Activated CD8-positive, alpha-beta memory T cell treated with anti-CD3 and anti-CD28 coated beads, Interleukin-2, amount 50 U/mL, for 1 hour (primary cell): ENCODE measurements at regions not wholly inside any gene's neighbourhood (a gene's known extent, or its start where the extent isn't known, plus 50 kb on each side); places are given as distances from the start of the nearest gene placed in this dataset.

Source experiments
- DNase-seq: peaks from one replicate; pipeline ENCODE4 v3.0.0-alpha.2; 2020; ENCODE audit errors: extremely low read depth

GRCh38 chr6:147621263-147621662 lies 112.8 kb downstream of the SAMD5 start:
- no peak for DNase-seq

GRCh38 chr6:147621961-147622360 lies 113.5 kb downstream of the SAMD5 start:
- DNase-seq, result no peak

GRCh38 chr6:147624946-147625515 lies 116.5 kb downstream of the SAMD5 start:
- no peak for DNase-seq

- no peak for DNase-seq
Observed at GRCh38 chr6:147625946-147626345, 117.5 kb downstream of the SAMD5 start.

DNA sequence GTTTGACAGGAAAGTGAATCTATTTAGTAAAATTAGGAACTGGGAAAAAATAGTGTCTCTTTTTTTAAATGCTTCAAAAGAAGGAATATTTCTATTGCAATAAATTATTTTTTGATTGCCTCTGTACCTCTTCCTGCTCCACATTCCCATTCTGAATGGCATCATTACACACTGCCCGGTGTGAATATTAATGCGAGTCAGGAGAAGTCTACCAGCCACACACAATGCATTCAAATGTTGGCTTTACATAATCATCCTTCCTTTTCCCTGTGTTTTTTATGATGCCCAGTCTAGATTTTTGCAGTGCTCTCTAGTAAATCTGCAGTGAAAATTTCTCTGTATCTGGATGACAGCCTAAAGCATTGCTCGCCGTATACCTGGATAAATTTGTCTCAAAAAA lies 118.9 kb downstream of the SAMD5 start:
- no peak for DNase-seq

GRCh38 chr6:147633191-147633590 lies 124.7 kb downstream of the SAMD5 start:
- no peak for DNase-seq

DNA sequence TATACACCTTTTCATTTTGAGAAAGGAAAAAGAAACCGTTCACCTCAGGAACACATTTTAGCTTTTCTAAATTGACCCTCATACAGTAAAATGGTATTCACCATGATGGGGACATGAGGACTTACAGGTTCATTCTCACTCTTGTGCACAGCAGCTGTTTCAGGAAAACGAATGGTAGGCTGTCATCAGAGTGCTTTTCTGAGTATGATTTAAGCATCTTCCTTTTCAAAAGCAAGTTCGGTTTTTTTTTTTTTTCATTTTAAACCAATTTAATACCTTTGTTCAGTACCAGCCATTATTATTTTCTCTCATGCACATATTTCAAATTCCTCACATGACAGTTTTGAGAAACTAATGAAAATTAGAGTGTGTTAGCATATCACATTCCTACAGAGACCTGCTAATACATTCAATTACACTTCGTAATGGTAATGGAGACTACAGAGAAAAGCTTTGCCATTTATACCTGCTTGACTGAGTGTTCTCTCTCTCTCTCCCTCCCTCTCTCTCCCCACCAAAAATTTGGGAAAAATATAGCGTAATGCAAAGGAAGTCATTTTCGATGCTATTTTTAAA lies 129.2 kb downstream of the SAMD5 start:
- no peak for DNase-seq

DNA sequence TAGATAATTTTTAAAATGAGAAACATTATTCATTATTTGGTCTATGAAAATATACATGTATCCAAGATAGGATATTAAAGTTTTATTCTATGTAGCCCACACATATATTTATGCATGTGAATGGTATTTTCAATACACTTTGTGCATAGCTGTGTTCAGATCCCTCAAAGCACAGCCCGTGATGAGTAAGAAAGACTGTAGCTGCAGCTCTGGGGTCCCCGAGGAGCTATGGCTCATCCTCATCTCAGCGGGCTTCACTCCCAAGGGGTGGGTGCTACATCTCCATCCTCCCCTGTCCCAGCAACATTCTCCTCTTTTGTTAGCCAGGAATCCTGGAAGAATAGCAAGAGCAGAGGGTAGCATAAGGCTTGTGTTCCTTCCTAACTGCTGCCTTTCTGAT lies 130.8 kb downstream of the SAMD5 start:
- DNase-seq, result no peak

GRCh38 chr6:147640606-147641005 lies 132.1 kb downstream of the SAMD5 start:
- DNase-seq, result no peak

- no peak for DNase-seq
Observed at GRCh38 chr6:147641511-147641910, 133.0 kb downstream of the SAMD5 start.

GRCh38 chr6:147642458-147642857 lies 134.0 kb downstream of the SAMD5 start:
- no peak for DNase-seq

DNA sequence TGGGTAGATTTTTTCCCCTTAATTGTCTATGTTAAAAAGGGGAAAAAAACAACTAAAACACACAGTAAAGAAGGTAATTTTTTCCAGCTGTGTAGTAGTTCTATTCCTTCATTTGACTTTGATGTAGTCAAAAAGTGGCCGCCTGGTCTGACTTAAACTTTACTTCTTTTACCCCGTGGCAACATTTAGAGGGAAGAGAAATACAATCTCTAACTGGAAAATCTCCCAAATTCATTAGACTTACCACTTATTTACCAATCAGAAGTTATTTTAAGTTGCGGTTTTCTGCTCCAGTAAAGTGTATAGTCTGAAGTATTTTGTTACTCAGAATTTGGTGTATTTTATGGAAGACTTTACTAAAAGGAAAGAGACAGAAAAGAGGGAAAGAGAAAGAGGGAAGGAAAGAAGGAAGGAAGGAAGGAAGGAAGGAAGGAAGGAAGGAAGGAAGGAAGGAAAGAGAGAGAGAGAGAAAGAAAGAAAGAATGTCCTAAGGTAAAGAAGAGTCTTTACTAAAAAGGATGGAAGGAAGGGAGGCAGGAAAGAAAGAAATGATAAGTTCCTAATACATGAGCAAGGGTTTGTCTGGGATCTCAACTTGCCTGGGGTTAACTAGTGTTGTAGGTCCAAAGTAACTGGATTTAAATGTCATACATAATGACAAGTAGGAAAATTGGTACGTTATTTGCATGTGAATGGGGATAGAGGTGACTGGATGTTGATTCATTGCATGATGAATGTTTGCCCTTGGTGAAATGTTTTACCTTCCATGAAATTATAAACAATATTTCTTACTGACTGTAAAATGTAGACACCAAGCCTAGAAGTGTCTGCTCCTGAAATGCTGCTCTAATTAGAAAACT lies 135.1 kb downstream of the SAMD5 start:
- no peak for DNase-seq

DNA sequence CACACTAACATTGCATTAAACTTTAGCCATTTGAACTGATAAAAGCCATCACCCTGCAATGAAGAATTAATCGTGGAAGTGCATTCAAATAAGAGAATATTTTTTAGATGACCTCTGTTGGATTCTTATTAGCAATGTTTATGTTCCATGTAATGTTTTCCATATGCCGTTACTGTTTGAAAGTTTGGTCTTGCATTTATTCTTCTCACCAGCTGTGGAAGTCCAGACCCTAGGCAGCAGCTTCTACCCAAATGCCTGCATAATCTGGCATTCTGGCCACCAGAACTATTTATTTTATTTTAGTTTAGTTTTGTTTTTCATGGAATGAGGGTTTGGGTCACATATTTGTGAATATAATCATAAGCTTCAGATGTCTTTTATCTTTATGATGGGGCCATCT lies 140.4 kb downstream of the SAMD5 start:
- DNase-seq, result no peak

GRCh38 chr6:147651249-147652063 lies 143.0 kb downstream of the SAMD5 start:
- no peak for DNase-seq

DNA sequence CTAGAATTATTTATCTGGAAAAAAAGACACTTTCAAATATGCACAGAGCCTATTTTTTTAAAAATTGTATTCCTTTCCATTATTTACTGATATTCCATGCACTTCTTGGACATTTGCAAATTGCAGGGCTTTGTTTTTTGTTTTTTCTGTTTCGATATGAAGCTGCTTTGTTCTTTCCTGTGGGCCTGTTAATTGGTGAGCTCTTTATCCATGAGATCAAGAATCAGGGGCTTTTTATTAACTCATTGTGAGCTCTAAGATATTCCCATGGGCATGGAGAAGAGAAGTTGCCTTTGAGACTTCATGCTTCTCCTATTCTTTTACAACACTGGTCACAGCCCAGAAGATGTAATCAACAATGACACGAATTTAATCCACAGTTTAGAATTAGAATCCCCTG lies 145.1 kb downstream of the SAMD5 start:
- DNase-seq, result no peak

DNA sequence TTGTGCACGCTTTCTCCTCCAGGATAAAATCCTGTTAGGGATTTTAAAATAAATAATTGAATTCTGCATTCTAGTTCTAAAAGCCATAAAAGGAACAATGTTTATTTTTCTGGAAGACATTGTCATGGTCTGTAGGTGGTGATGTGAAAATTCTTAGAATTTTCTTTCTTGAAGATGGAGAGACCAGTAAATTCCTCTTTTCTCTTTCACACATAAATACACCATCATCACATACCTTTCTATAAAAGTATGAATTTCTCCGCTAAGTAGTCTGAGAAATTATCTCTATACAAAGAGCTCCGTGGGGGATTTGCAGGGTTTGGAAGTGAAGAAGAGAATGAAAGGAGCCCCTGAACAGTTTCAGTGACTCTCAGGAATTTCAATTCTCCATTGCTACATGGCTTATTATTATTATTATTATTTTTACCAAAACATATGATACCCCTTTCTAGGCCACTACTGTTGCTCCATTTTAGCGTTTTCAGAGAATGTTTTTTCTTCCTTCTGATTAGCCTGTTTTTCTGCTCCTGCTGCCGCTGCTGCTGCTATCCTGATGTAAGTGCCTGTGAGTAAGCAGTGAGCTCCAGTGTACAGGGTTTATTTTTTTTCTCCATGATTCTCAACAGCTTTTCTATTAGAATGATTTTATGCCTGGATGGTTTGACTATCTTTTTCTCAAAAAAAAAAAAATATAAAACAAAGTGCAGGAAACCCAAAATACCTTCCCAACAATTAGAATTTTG lies 145.8 kb downstream of the SAMD5 start:
- DNase-seq, result no peak

DNA sequence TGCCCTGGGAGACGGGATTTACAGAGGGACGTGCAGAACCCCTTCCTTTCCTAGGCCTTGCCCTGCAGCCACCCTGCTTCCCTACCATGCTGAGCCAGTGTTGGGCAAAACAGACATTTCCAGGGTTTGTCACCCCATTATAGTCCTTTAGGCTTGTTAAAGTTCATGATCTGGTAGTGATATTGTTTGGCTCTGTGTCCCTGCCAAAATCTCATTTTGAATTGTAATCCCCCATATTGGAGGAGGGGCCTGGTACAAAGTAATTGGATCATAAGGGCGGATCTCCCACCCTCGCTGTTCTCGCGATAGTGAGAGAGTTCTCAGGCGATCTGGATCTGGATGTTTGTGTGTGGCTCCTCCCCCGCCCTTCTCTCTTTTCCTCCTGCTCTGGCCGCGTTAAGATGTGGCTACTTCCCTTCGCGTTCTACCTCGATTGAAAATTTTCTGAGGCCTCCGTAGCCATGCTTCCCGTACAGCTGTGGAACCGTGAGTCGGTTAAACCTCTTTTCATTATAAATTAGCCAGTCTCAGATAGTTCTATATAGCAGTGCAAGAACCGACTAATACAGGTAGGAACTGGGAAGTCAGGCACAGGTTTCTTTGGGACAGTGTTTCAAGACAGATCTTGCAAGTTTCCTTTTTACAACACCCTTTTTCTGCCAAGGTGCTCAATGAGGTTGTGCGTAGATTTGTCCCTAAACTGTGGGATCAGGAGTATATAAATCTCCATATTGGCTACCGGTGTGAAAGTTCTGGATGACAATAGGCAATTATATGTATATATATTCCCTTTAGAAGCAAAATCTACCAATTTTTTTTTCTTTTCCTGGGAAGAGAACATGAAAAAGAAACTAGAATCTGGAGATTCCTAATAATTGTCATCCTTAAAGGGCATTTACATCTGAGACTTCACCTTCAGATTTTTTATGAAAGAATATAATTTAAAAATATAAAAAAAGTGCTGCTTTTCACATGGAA lies 152.1 kb downstream of the SAMD5 start:
- no peak for DNase-seq

- no peak for DNase-seq
Observed at GRCh38 chr6:147662646-147663045, 154.2 kb downstream of the SAMD5 start.

DNA sequence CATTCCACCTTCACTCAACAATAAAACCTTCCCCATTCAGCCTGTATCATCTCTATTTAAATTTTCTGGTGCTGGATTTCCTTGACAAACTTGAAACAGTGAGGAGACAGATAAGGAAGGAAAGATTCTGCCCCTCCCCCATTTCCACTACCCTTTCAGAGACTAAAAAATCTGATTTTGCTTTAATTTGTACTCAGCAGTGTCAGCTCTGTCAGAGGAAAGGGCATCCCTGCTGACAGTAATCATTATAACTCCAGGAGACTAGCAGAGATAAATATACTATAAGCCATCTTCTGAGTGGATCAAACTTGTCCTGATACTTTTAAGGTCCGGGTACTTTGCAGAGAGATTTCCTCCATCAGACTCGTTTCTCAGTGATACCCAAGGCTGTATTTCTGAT lies 155.6 kb downstream of the SAMD5 start:
- DNase-seq, result no peak

- no peak for DNase-seq
Observed at GRCh38 chr6:147666255-147666654, 157.8 kb downstream of the SAMD5 start.
